ENCODE measurements at regions not wholly inside any gene's neighbourhood (a gene's known extent, or its start where the extent isn't known, plus 50 kb on each side); places are given as distances from the start of the nearest gene placed in this dataset.

DNA sequence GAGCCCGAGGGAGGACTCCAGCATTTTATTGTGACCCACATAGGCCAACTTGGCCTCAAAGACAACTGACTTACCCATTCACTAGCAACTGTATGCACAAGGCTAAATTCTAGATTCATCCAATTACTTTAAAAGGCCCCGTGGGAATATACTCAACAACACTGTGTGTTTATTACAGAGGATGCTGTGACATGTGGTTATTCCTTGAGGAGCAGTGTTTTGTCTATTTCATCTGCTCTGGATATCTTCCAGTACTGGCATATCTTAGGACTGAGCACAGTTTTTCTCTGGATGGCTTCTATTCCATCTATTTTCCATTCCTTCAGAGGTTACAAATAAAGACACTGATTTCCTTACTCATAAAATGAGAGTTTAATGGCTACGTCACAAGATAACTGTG lies 87.2 kb upstream of the KRAS start:
- Mint-ChIP-seq H3K4me1 (peaks cover 9% of the 10 kb centered on the region), H3K27ac (no peak overlapping the region), H3K27me3 (ENCODE audit: low read depth) (no peaks in the 10 kb centered on the region), H3K9me3 (peaks cover 8% of the 10 kb centered on the region), H3K4me3 (no peak overlapping the region), H3K36me3 (peaks cover 3% of the 10 kb centered on the region)
- TF ChIP-seq, protein P1, sequence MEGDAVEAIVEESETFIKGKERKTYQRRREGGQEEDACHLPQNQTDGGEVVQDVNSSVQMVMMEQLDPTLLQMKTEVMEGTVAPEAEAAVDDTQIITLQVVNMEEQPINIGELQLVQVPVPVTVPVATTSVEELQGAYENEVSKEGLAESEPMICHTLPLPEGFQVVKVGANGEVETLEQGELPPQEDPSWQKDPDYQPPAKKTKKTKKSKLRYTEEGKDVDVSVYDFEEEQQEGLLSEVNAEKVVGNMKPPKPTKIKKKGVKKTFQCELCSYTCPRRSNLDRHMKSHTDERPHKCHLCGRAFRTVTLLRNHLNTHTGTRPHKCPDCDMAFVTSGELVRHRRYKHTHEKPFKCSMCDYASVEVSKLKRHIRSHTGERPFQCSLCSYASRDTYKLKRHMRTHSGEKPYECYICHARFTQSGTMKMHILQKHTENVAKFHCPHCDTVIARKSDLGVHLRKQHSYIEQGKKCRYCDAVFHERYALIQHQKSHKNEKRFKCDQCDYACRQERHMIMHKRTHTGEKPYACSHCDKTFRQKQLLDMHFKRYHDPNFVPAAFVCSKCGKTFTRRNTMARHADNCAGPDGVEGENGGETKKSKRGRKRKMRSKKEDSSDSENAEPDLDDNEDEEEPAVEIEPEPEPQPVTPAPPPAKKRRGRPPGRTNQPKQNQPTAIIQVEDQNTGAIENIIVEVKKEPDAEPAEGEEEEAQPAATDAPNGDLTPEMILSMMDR (IDR thresholded peaks at IDR 0.05; ENCODE audit: unreplicated experiment) = no peak
- DNase-seq (ENCODE audit: low spot score in 2 of 2, unreplicated experiment in 2 of 2) = no peak

- Mint-ChIP-seq H3K27ac (no peak overlapping the region), H3K4me3 (no peak overlapping the region), H3K4me1 (peaks cover 16% of the 10 kb centered on the region), H3K36me3 (no peaks in the 10 kb centered on the region), H3K9me3 (no peaks in the 10 kb centered on the region), H3K27me3 (ENCODE audit: low read depth) (no peaks in the 10 kb centered on the region)
- no peak for DNase-seq (ENCODE audit: low spot score in 2 of 2, unreplicated experiment in 2 of 2)
- TF ChIP-seq, protein P1 (IDR thresholded peaks at IDR 0.05; ENCODE audit: unreplicated experiment) = no peak
These were observed 81.4 kb upstream of the KRAS start for GRCh38 chr12:25332143-25332542.

DNA sequence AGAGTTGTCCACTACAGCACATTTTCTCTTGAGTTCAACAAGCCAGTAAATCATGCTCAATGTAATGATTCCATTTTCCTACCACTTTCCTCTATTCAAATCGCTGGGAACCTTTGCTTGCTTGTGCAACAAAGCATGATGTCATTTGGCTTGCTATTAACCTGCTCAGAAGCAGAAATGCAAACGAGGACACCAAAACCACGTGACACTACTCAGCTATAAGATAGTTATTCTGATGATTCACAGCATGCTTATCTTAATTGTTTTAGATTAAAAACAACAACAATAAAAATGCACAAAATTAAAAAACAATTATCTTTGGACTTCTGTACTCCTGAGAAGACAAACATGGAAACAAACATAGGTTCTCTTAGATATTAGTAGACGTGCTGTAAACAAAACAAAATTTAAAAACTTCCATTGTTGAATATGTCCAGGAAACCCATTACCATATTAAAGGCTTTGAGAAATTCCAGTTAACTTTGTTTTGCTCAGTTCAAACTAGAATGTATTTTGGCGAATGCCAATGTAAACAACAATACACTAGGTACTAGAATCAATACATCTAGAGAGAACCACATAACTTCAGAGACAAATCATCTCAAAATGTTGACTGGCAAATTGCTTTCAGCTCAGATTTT lies 77.5 kb upstream of the KRAS start:
- Mint-ChIP-seq H3K27me3 (ENCODE audit: low read depth) (no peaks in the 10 kb centered on the region), H3K36me3 (no peaks in the 10 kb centered on the region), H3K4me1 (peaks cover 19% of the 10 kb centered on the region), H3K9me3 (no peaks in the 10 kb centered on the region), H3K4me3 (no peak overlapping the region), H3K27ac (no peak overlapping the region)
- TF ChIP-seq, protein P1 (IDR thresholded peaks at IDR 0.05; ENCODE audit: unreplicated experiment) = no peak
- no peak for DNase-seq (ENCODE audit: low spot score in 2 of 2, unreplicated experiment in 2 of 2)

DNA sequence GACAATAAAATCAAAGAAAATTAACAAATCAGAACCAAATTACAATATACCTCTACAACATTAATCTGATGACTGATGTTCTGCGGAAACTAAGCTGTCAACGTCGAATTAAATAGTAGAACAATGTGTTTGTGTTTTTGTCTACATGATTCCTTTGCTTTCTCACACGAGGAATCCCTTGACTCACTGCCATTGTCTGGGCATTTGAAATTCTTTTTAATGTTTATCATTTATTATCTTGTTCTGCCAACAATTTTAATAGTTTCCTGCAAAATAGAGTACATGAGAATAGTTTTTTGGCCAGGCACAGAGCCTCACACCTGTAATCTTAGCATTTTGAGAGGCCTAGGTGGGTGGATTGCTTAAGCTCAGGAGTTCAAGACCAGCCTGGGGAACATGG lies 76.6 kb upstream of the KRAS start:
- H3K4me1 Mint-ChIP-seq = peaks cover 27% of the 10 kb centered on the region
- no peak for DNase-seq (ENCODE audit: low spot score in 2 of 2, unreplicated experiment in 2 of 2)
- no peak overlapping the region for H3K4me3 Mint-ChIP-seq
- H3K27me3 Mint-ChIP-seq (ENCODE audit: low read depth) = no peaks in the 10 kb centered on the region
- no peak overlapping the region for H3K27ac Mint-ChIP-seq
- H3K36me3 Mint-ChIP-seq = no peaks in the 10 kb centered on the region
- TF ChIP-seq, protein P1 (IDR thresholded peaks at IDR 0.05; ENCODE audit: unreplicated experiment) = no peak
- H3K9me3 Mint-ChIP-seq = no peaks in the 10 kb centered on the region

GRCh38 chr12:25326326-25326725 lies 75.6 kb upstream of the KRAS start:
- TF ChIP-seq, protein P1 (IDR thresholded peaks at IDR 0.05; ENCODE audit: unreplicated experiment) = no peak
- Mint-ChIP-seq H3K9me3 (no peaks in the 10 kb centered on the region), H3K4me1 (peaks cover 36% of the 10 kb centered on the region), H3K27me3 (ENCODE audit: low read depth) (no peaks in the 10 kb centered on the region), H3K4me3 (no peak overlapping the region), H3K27ac (no peak overlapping the region), H3K36me3 (no peaks in the 10 kb centered on the region)
- DNase-seq (ENCODE audit: low spot score in 2 of 2, unreplicated experiment in 2 of 2) = no peak

GRCh38 chr12:25324861-25325260 lies 74.1 kb upstream of the KRAS start:
- Mint-ChIP-seq H3K27me3 (ENCODE audit: low read depth) (no peaks in the 10 kb centered on the region), H3K36me3 (no peaks in the 10 kb centered on the region), H3K4me3 (no peak overlapping the region), H3K4me1 (peaks cover 49% of the 10 kb centered on the region), H3K9me3 (no peaks in the 10 kb centered on the region), H3K27ac (no peak overlapping the region)
- DNase-seq (ENCODE audit: low spot score in 2 of 2, unreplicated experiment in 2 of 2) = no peak
- TF ChIP-seq, protein P1 (IDR thresholded peaks at IDR 0.05; ENCODE audit: unreplicated experiment) = no peak
